ENCODE measurements at regions not wholly inside any gene's neighbourhood (a gene's known extent, or its start where the extent isn't known, plus 50 kb on each side); places are given as distances from the start of the nearest gene placed in this dataset.

DNA sequence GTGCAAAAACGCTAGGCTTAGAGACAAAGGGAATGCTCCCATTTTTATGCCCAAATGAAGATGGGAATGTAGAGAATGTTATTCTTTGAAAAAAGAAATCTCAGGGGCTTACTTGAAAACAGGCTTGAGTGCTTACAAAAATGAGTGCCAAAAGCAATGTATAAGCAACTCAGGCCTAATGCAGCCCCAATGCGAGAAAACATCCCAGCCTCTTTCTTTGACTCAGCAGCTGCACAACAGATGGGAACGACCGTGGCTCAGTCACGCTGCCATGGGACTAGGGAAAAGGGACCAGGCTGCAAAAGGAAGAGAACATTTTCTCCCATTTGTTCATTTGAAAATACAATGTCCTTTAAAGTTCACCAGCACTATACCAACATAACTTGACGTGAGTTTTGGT, 246.4 kb upstream of the LRIG1 start:
- TF ChIP-seq, protein P1, sequence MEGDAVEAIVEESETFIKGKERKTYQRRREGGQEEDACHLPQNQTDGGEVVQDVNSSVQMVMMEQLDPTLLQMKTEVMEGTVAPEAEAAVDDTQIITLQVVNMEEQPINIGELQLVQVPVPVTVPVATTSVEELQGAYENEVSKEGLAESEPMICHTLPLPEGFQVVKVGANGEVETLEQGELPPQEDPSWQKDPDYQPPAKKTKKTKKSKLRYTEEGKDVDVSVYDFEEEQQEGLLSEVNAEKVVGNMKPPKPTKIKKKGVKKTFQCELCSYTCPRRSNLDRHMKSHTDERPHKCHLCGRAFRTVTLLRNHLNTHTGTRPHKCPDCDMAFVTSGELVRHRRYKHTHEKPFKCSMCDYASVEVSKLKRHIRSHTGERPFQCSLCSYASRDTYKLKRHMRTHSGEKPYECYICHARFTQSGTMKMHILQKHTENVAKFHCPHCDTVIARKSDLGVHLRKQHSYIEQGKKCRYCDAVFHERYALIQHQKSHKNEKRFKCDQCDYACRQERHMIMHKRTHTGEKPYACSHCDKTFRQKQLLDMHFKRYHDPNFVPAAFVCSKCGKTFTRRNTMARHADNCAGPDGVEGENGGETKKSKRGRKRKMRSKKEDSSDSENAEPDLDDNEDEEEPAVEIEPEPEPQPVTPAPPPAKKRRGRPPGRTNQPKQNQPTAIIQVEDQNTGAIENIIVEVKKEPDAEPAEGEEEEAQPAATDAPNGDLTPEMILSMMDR (IDR thresholded peaks at IDR 0.05; ENCODE audit: extremely low read depth in 1 of 2, insufficient read depth in 1 of 2, low read depth in 1 of 2, low read length in 2 of 2): no peak
- TF ChIP-seq POLR2A (IDR thresholded peaks at IDR 0.05; ENCODE audit: low read depth, low read length): no peak
- no peak for TF ChIP-seq EZH2 (IDR thresholded peaks at IDR 0.05; ENCODE audit: borderline replicate concordance, low read depth, low read length, severe bottlenecking)
- TF ChIP-seq POLR2AphosphoS5 (IDR thresholded peaks at IDR 0.05; ENCODE audit: insufficient read depth, low read depth, low read length): no peak
- TF ChIP-seq GATA2 (IDR thresholded peaks at IDR 0.05; ENCODE audit: insufficient read depth, insufficient read length, low read depth, low read length): no peak
- TF ChIP-seq FOS (IDR thresholded peaks at IDR 0.05; ENCODE audit: borderline replicate concordance, insufficient read depth, low read length): no peak
- no peak for TF ChIP-seq MYC (IDR thresholded peaks at IDR 0.05; ENCODE audit: low read depth, low read length)

Measured in endothelial cell of umbilical vein (primary cell).